VCaP (cell line): ENCODE measurements at regions not wholly inside any gene's neighbourhood (a gene's known extent, or its start where the extent isn't known, plus 50 kb on each side); places are given as distances from the start of the nearest gene placed in this dataset.

Source experiments
- H3K27ac ChIP-seq: fragments of 450-650 bp; 2 replicates; pipeline ENCODE4 v1.5.1; 2017
- CTCF ChIP-seq: fragments of 450-650 bp; conservative IDR thresholded peaks from 2 replicates; pipeline ENCODE4 v1.5.1; 2017; ENCODE audit warnings: mild to moderate bottlenecking, moderate library complexity

GRCh38 chr6:6711832-6712448 lies 123.4 kb downstream of the LY86 start:
- no peak overlapping the region for H3K27ac ChIP-seq

GRCh38 chr6:6712449-6713403 lies 124.2 kb downstream of the LY86 start:
- no peak overlapping the region for H3K27ac ChIP-seq

More at GRCh38 chr6:6711832-6712448, 123.4 kb downstream of the LY86 start:
- no peak for TF ChIP-seq CTCF

GRCh38 chr6:6713657-6714056 lies 125.1 kb downstream of the LY86 start:
- TF ChIP-seq CTCF = no peak
- no peak overlapping the region for H3K27ac ChIP-seq

More at GRCh38 chr6:6712449-6713403, 124.2 kb downstream of the LY86 start:
- TF ChIP-seq CTCF = no peak

- H3K27ac ChIP-seq = no peak overlapping the region
- no peak for TF ChIP-seq CTCF
These were observed 125.8 kb downstream of the LY86 start for GRCh38 chr6:6714118-6714897.

GRCh38 chr6:6714953-6715352 lies 126.4 kb downstream of the LY86 start:
- H3K27ac ChIP-seq = no peak overlapping the region
- no peak for TF ChIP-seq CTCF

- H3K27ac ChIP-seq = no peak overlapping the region
- TF ChIP-seq CTCF = no peak
These were observed 126.9 kb downstream of the LY86 start for GRCh38 chr6:6715465-6715864.
